Erythroblast (primary cell): ENCODE measurements at regions not wholly inside any gene's neighbourhood (a gene's known extent, or its start where the extent isn't known, plus 50 kb on each side); places are given as distances from the start of the nearest gene placed in this dataset.

Experiments
- GATA1 ChIP-seq: IDR thresholded peaks from 2 replicates; pipeline ENCODE4 v1.6.1; 2011; ENCODE audit warnings: low read depth, mild to moderate bottlenecking, control low read depth, low read length, moderate library complexity
- POLR2A ChIP-seq: IDR thresholded peaks from 2 replicates; pipeline ENCODE4 v1.6.1; 2011; ENCODE audit warnings: mild to moderate bottlenecking, low read length

- TF ChIP-seq POLR2A, result no peak
- no peak for TF ChIP-seq GATA1
These were observed 393.0 kb upstream of the KIRREL3 start for GRCh38 chr11:127393460-127393997.
